Esophagus squamous epithelium (tissue), 4 donors: ENCODE measurements at regions not wholly inside any gene's neighbourhood (a gene's known extent, or its start where the extent isn't known, plus 50 kb on each side); places are given as distances from the start of the nearest gene placed in this dataset.

Experiments
- CTCF ChIP-seq, 6 experiments: fragments of 450-650 bp in 4 of 6; fragments of 200-600 bp in 2 of 6; sonication (generic) in 2 of 6; IDR thresholded peaks; one replicate each; pipeline ENCODE4 v1.5.1; 2016 to 2019; ENCODE audit warnings: antibody characterized with exemption in 6 of 6, mild to moderate bottlenecking in 4 of 6, moderate library complexity in 4 of 6
- POLR2A ChIP-seq, 4 donors: fragments of 450-650 bp; IDR thresholded peaks; one replicate each; pipeline ENCODE4 v1.6.1; 2017; ENCODE audit warnings: antibody characterized with exemption in 4 of 4, mild to moderate bottlenecking in 4 of 4, moderate library complexity in 3 of 4

GRCh38 chr5:82889088-82889487 is 188.1 kb downstream of the TMEM167A start:
- no peak for TF ChIP-seq CTCF (IDR thresholded peaks at IDR 0.05)
- no peak for TF ChIP-seq POLR2A (IDR thresholded peaks at IDR 0.05)
